ENCODE measurements at regions not wholly inside any gene's neighbourhood (a gene's known extent, or its start where the extent isn't known, plus 50 kb on each side); places are given as distances from the start of the nearest gene placed in this dataset.

- TF ChIP-seq GABPA (IDR thresholded peaks at IDR 0.05 in 1 of 2, conservative IDR thresholded peaks at IDR 0.05 in 1 of 2) (no peak), FOXA2 (IDR thresholded peaks at IDR 0.05) (no peak), HNF4A (conservative IDR thresholded peaks at IDR 0.05) (peak; percentile 52 to 64), HNF4G (IDR thresholded peaks at IDR 0.05) (peak; percentile 46), CTCF (IDR thresholded peaks at IDR 0.05; ENCODE audit: low read depth, low read length, missing input control) (no peak), ATF3 (IDR thresholded peaks at IDR 0.05) (no peak), SP1 (IDR thresholded peaks at IDR 0.05) (peak; percentile 48), NR2F2 (IDR thresholded peaks at IDR 0.05) (no peak)
These were observed 81.9 kb upstream of the MAPRE2 start for GRCh38 chr18:34959211-34959829.
